CD4-positive, alpha-beta T cell treated with Interleukin-10 for 1 hour (primary cell): ENCODE measurements at regions not wholly inside any gene's neighbourhood (a gene's known extent, or its start where the extent isn't known, plus 50 kb on each side); places are given as distances from the start of the nearest gene placed in this dataset.
A peak's percentile ranks its signal among the peaks of the same experiment; 100 is the strongest.
"Not testable (repeated sequence)": the region's sequence is repeated elsewhere in the genome, so short reads cannot be mapped to it uniquely, and the experiment has no call there.

ENCODE experiments used
- DNase-seq: peaks from one replicate; pipeline ENCODE4 v3.0.0-alpha.2; 2020

DNA sequence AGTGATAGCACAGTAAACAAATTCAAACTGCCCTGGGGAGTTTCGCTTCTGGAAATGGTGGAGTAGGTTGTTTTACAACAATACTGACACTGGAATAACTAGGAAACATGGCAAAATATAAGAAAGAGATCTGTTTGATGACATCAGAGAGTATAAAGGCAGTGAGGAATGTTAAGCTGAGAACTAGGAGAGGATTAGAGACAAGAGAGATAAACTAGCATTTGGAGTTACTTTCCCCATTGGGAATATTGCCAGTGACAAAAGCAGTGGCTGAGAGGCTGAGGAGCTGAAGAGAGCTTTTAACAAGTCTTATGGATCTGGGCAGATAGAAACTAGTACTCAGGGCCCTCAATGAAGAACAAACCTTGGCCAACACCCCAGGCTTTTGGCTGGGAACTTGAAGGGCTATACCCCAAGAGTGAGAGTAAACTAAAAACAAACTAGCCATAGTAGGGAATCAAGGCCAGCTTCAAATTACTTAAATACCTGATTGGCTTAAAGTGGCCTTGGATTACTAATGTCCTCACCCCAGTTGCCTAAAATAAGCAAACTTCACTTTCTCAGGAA is 280.4 kb downstream of the KLF13 start:
- no peak for DNase-seq

DNA sequence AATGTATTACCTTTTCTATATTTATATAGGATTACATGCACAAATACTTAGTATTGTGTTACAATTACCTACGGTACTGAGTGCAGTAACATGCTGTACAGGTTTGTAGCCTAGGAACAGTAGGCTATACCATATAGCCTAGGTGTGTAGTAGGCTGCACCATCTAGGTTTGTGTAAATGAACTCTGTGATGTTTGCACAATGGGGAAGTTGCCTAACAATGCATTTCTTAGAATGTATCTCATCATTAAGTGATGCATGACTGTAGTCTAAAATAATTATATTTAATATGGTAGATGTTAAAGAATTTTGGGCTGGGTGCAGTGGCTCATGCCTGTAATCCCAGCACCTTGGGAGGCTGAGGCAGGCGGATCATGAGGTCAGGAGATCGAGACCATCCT is 281.0 kb downstream of the KLF13 start:
- no peak for DNase-seq

DNA sequence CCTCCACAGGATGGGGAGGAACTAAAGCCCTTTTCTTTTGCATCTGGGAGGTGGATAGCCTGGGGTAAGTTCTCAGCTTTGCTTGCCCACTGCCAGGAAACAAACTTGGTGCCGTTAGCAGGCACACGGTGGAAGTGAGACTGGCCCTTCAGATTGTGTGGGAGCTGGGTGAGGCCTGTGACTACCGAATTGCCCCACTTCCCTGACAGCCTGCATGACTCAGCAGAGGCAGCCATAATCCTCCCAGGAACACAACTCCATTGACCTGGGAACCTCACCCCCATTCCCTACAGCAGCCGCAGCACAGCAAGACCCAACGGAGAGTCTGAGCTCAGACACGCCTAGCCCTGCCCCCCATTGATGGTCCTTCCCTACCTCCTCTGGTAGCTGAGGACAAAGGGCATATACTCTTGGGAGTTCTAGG is 282.6 kb downstream of the KLF13 start:
- no peak for DNase-seq

DNA sequence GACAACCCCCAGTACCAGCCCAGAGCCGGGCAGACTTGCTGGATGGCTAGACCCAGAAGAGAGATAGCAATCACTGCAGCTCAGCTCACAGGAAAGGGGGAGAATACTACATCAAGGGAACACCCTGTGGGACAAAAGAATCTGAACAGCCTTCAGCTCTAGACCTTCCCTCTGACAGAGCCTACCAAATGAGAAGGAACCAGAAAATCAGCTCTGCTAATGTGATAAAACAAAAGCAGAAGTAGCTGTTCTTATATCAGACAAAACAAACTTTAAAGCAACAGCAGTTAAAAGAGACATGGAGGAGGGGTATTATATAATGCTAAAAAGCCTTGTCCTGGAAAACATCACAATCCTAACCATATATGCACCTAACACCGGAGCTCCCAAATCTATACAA is 283.3 kb downstream of the KLF13 start:
- DNase-seq: no peak

DNA sequence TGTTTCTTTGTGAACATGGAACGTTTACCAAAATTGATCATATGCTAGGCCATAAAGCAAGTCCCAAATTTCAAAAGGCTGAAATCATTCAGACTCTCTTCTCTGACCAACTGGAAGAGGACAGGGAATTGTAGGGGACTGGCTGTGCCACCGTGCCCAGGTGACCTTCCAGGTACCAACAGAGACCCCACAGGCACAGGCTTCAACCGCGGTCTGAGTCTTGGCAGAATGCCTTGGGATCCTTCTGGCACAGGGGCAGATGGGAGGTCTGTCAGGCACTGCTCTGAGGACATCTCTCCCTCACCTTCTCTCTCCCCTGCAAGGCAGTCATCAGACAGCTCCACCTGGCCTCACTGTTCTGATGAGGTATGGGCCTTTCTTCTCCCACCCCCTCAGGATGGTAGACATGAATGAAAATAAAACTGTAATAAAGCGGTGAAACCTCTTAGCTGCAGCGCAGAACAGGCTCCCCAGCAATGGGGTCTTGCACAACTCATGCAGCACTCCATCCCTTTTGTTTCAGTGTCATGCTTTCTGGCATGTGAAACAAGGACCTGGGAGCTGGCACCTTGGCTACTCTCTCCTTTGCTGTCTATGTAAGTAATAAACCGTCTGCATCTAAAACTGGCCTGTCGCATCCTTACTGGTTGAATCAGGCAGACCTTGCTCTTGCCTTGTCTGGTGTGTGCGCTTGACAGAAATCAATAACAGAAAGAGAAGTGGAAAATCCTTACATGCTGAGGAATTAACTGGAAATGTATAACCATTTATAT is 289.2 kb downstream of the KLF13 start:
- DNase-seq: no peak

DNA sequence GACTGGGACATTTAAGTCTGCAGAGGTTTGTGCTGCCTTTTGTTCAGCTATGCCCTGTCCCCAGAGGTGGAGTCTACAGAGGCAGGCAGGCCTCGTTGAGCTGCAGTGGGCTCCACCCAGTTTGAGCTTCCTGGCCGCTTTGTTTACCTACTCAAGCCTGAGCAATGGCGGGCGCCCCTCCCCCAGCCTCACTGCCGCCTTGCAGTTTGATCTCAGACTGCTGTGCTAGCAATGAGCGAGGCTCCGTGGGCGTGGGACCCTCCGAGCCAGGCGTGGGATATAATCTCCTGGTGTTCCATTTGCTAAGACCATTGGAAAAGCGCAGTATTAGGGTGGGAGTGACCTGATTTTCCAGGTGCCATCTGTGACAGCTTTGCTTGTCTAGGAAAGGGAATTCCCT is 296.7 kb downstream of the KLF13 start:
- DNase-seq: not testable (repeated sequence)

DNA sequence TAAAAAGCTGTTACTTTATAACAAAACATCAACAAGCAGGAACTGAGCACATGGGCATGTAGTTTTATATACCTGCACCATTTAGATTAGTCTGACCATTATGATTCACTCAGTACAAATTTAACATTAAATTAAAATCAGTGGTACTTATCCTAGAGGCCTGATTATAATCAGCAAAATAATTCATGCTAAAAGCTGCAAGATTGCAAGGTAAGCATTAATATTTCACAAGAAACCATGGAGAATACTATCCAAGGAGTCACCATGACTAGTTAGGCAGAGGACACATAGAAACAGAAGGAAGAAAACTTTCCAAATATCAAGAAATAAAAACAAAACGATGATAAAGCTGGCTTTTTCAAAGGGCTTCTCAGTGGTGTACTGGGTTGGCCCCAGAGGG is 297.5 kb downstream of the KLF13 start:
- not testable (repeated sequence) for DNase-seq

DNA sequence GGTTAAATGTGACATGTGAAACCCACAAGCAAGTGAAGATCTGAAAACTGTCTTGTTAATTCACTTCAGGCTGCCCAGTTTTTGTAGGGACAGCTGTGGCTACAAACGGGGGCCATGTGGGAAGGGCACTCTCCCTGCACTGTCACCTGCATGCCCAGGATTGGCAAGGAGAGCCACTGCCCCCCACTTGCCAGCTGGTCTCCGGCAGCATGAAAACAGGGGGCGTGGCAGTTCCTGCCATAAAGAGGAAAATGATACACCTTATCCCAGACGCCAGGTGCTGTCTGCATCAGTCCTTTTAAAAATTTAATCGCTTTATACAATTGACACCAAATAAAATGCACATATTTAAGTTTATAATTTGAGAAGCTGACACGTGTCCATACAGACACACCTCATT is 309.1 kb downstream of the KLF13 start:
- not testable (repeated sequence) for DNase-seq

DNA sequence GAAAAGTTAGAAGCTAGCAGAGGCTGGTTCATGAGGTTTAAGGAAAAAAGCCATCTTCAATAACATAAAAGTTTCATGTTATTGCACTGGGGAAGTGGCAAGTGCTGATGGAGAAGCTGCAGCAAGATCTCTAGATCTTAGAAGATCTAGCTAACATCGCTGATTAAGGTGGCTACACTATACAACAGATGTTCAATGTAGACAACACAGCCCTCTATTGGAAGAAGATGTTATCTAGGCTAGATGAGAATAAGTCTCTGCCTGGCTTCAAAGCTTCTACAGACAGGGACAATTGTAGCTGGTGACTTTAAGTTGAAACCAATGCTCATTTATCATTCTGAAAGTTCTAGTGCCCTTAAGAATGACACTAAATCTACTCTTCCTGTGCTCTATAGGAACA is 310.3 kb downstream of the KLF13 start:
- peak; percentile 5 for DNase-seq

DNA sequence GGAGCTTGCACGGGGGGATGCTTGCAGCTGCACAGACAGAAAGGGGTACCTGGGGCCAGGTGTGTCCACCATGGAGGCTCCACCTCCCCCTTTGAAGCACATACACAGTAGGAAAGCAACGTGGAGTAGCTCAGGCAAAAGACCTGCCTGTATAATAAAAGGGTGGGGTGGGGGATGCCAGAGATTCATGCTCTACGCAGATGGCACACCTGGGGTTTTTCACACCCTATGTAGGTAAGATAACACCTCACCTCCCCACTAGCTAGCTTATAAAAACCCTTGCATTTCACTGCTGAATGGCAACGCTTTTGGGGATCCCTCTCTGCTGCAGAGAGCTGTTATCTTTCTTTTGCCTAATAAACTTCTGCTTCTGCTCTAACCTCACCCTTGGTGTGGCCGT is 317.3 kb downstream of the KLF13 start:
- DNase-seq: not testable (repeated sequence)

DNA sequence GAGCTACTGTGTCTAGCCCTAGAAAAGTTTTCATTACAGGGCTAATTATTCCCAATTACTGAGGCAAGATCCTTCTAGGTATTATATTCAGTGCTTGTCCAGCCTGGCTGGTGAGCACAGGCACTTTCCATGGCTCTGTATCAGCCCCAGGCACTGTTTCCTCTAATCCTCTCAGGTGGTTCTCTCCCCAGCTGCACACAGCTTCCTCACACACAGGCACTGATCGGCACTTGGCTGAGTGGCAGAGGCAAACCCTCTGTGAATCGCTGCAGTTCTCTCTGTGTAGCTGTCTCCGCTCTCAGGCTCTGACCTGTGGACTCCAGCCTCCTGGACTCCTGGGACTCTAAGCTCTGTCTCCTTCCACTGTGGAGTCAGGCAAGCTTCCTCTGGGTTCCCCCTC is 318.1 kb downstream of the KLF13 start:
- not testable (repeated sequence) for DNase-seq

DNA sequence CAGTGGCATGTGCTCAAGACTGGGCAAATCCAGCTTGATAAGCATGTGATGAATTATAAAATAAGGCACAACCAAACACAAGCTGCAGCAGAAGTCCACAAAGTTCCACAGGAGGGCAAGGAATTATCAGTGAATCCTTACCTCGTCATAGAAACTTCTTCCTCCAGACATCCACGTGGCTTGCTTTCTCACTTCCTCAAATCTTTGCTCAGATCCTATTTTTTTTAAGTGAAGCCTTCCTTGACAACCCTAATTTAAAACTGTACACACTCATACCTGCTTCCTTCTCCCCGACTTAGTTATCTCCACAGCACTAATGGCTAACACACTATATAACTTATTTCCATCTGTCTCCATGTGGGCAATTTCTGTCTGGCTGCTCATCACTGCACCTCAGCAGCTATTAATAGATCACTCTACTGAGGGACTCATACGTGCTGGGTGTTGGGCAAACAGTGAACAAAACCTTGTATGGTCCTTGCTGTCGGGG is 320.7 kb downstream of the KLF13 start:
- DNase-seq: not testable (repeated sequence)

DNA sequence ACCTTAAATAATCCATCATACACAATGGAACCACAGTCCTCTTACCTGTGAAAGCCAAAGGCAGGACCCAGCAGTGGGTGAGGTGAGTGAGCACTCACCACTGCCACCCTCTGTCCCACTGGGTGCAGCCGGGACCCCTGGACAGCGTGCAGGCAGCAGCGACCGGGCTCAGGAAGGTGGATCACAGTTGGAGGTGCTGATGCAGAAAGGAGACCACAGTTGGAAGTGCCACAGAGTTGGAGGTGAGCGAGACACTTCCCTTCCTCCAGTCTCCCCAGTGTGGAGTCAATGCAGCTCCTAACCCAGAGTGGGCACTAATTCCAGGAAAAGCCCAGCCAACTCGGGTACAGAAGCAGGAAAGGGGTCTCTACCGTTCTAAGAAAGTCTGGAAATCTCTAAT is 323.0 kb downstream of the KLF13 start:
- DNase-seq: not testable (repeated sequence)

DNA sequence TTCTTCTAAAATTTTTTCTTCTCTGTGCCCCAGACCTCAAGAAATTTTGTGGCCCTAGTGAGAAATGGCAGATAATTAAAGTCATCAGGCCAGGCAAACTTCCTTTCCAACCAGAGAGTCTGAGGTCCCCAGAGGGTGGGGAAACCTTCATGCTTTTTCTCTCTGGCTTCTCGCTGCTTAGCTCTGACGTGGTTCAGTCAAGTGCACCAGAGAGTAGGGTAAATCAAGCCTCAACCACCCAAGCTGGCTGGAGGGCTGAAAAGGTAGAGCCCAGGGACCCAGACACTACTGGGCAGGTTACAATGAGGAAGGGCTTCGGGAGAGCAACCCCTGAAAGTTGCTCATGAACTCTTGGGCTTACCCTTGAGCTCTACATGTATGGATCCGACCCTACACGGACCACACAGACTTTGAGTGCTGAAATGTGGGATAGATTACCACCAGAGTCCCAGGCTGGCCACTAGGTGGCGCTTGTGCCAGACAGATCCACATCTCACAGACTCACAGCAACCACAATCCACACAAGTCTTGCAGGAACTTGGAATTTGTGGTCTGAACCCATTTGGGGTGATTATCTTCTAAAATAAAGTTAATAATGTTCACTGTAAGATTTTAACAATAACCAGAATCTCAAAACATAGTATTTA is 323.5 kb downstream of the KLF13 start:
- DNase-seq: peak; percentile 35

DNA sequence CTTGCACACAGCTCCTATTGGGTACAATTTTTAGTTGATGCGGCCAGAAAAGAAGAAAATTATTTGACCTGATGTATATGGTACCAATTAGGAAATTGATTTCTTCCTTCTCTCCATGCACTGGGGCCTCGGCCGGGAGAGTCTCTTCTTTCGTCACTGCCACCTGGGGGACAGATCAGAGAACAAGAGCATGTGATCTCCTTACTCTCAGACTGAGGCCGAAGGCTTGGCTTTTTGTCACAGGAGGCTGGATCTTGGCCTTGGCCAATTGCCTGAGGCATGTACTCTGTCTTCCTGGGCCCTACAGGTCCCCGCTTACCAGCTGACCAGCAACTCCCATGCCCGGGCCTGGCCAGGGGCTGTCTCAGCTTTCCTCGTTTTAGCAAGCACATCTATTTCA is 330.3 kb downstream of the KLF13 start:
- not testable (repeated sequence) for DNase-seq

DNA sequence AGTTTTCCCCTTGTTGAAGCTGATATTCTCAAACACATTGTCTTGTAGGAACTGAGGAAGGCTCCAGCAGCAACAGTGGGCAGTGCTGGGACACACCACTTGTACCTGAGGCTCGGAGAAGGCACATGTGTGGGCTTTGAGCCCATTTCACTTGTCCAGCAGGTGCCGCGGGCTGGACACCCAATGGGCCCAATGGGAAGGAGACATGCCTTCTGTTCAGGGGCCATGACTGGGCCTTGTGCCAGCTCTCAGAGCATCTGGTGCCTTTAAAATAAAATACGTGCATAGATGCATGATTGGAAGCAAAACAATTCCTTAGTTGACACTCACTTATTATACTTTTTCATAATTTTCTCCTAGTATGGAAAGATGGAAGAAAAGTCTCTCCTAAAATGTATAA is 334.2 kb downstream of the KLF13 start:
- DNase-seq: no peak

DNA sequence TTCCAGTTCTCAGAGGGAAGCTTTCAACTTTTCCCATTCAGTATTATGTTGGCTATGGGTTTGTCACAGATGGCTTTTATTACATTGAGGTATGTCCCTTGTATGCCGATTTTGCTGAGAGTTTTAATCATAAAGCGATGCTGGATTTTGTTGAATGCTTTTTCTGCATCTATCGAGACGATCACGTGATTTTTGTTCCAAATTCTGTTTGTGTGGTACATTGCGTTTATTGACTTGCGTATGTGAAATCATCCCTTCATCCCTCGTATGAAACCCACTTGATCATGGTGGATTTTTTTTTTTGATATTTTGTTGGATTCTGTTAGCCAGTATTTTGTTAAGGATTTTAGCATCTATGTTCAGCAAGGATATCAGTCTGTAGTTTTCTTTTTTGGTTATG is 339.1 kb downstream of the KLF13 start:
- DNase-seq: not testable (repeated sequence)

DNA sequence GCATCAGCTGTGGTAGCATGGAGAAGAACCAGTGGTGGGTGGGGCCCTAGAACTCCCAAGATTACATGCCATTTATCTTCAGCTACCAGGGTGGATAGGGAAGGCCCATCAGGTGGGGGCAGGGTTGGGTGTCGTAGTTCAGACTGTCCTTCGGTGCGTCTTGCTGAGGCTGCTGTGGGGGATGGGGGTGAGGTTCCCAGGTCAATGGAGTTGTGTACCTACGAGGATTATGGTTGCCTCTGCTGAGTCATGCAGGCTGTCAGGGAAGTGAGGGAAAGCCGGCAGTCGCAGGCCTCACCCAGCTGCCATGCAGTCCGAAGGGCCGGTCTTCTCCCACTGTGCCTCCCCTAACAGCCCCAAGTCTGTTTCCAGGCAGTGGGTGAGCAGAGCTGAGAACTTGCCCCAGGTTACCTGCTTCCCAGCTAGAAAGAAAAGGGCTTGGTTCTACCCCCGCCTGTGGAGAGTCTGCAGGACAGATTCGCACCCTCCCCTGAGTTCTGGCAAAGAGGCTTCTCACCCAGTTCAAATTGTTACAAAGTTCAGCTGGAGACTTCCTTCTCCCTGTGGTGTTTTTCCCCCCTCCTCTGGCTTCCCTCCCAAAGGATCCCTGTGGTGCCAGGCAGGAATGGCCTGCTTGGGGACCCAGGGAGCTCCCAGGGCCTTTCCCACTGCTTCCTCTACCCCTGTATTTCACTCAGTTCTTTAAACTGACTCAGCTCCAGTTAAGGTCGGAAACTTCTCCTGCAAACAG is 342.7 kb downstream of the KLF13 start:
- DNase-seq: not testable (repeated sequence)

DNA sequence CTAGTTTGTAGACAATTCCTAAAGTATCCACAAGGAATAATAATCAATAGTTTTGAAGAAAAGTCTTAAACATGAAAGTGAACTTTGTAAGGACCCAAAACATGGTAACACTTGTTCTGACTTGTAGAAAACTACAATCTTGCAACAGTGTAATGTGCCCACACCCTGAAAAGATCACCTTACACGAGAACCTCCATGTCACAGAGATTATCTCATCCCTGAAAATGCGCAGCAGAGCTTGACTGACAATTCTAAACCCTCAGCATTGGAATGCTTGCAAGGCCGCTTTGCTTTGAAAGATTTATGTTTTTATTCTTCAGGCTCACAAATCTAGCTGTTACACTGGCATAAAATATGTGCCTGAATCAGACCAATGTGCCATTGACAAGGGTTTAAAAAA is 346.6 kb downstream of the KLF13 start:
- not testable (repeated sequence) for DNase-seq

DNA sequence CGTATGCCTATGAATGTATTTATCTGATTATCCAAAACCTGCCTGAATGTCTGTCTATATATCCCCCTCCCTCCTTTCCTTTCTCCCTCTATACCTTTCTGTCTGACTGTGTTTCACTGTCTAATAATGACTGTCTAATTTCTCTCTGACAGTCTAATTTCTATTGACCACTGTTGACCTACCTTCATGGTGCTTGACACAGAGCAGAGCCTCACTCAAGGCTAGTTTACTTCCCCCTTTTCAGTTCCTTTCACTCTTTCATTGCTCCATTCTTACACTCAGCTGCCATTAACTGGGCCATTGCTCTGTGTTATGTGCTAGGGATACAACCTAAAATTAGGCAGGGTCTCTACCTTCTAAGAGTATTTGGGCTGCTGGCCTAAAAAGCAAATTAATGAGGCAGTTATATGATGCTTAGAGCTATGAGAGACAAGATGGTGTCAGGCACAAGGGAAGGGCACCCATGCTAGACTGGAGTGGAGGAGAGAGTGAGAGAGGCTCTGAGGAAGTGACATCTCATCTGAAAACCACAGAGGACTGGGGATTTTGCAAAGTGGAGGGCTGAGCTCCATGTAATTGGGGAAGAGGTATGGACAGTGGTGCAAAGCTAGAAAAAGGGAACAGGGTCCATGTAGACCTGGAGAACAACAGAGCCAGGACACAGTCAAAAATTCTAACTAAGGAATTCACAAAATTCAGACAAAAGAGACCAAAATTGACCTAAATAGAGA is 348.6 kb upstream of the CHRNA7 start:
- not testable (repeated sequence) for DNase-seq

DNA sequence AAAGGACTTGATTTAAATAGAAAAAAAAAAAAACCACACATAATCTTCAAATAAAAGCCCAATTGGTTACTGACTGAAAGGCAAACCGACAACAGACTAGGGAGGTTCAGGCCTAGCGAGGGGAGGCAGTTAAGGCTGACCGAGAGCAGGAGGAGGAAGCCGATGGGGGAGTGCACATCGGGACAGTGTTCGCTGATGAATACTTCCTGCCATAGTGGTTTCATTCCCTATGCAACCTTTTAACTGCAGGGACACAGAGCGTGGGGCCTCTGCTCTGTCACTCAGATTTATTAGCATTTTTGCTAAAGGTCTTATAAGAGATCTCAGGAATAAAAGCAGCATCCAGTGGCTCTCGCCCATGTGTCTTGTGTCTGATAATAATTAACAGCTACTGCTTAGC is 343.2 kb upstream of the CHRNA7 start:
- not testable (repeated sequence) for DNase-seq

DNA sequence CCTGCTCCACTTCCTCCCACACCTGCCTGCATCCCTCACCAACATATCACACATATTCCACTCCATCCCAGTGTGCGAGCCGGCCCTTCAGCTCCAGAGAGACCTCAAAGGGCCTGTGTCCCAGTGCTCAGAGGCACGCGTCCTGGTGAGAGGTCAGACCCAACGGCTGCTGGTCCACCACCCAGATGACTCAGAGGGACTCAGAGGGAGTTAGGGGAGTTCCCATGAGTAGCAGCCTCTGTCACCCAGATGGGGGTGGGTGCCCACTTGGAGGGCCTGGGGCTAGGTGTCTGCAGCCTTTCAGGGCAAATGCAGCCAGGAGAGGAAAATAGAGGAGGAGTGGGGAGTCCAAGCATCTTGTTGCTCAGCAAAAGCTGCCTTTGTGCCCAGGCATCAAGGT is 333.8 kb upstream of the CHRNA7 start:
- not testable (repeated sequence) for DNase-seq
